HuH-7 (cell line): ENCODE measurements at regions not wholly inside any gene's neighbourhood (a gene's known extent, or its start where the extent isn't known, plus 50 kb on each side); places are given as distances from the start of the nearest gene placed in this dataset.
A peak's percentile ranks its signal among the peaks of the same experiment; 100 is the strongest.
"Not testable (repeated sequence)": the region's sequence is repeated elsewhere in the genome, so short reads cannot be mapped to it uniquely, and the experiment has no call there.

ENCODE experiments used
- DNase-seq: peaks from one replicate; pipeline ENCODE4 v3.0.0; 2011; ENCODE audit warnings: low spot score

- no peak for DNase-seq
Observed at GRCh38 chr14:77985211-77985615, 185.0 kb upstream of the NRXN3 start.

- no peak for DNase-seq
Observed at GRCh38 chr14:77986773-77987172, 183.4 kb upstream of the NRXN3 start.

GRCh38 chr14:77988096-77988870, 181.9 kb upstream of the NRXN3 start:
- no peak for DNase-seq

DNA sequence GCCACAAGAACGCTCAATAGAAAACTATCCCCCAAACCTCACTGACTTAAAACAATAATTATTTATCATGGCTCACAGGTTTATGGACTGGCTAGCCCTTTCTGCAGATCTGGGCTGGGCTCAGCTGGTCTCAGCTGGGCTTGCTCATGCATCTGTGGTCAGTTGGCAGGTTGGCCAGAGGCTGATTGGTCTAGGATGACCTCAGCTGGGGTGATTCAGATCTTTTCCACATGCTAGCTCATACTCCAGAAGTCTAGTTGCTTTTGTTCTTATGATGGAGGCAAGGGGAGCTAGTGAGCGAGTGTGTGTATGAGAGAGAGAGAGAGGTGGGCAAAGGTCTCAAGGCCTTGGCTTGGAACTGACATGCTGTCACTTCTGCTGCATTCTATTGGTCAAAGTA, 181.2 kb upstream of the NRXN3 start:
- no peak for DNase-seq

DNA sequence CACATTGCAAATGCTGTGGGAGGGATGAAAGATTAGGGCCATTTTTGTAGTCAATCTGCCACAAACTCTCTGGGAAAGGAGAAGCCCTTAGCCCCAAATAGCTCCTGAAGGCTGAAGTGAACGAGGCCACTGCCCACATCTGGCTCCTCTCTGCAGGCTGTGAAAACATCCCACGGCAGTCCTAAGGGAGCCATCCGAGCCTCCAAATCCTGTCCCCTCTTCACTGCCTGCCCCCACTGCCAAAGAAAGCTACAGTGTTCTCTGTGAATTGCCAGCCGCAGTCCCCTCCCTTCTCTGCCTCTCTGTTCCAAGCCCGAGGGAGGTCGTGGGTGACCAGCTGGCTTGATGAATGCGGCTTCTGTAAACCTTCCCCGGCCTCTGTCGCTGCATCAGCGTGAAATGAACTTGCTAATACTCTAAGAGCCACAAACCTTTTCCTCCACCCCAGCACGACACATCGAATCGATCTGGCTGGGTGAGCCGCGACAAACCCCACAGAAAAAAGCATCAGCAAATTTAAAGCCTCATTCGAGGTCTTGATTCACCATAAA, 180.7 kb upstream of the NRXN3 start:
- no peak for DNase-seq

GRCh38 chr14:77990337-77990736, 179.8 kb upstream of the NRXN3 start:
- DNase-seq: no peak

DNA sequence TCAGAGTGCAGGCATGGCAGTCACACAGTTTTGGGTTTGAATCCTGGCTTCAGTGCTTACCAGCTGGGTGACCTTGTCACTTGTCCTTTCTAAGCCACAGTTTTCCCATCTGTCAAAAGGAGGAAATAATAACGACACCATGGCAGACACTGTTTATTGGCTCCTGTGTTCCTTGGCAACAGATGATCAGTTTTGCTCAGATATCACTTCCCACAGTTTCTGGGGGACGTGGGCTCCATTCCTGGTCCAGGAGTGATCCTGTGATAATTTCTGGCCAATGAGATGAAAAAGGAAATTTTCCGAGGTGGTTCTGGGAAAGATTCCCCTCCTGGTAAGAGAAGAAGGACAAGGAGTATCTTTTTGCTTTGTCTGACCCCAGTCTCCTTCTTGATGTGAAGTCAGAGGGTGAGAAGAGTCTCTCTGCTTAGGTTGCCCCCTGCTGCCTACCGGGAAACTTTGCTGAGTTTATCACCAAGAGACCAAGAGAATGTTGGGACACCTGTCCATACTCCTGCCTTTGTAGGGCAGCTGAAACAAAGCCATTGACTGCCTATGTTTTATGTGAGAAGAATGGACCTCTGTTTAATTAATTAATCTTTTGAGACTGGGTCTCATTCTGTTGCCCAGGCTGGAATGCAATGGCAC, 178.9 kb upstream of the NRXN3 start:
- no peak for DNase-seq

GRCh38 chr14:78005325-78005724, 164.8 kb upstream of the NRXN3 start:
- DNase-seq: no peak

DNA sequence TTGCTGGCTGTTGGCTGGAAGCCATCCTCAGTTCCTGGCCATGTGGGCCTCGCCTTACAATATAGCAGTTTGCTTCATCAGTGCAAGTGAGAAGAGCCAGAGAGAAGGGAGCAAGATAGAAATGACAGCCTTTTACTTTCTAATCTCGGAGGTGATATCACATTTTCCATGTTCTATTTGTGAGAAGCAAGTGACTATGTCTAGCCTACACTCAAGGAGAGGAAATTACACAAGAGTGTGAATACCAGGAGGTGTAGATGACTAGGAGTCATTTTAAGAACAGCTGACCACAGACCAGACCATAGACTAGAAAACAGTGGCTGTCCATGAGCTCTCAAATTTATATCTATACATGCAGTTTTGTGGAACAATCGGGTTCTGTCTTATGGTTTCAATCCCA, 163.0 kb upstream of the NRXN3 start:
- DNase-seq: no peak

DNA sequence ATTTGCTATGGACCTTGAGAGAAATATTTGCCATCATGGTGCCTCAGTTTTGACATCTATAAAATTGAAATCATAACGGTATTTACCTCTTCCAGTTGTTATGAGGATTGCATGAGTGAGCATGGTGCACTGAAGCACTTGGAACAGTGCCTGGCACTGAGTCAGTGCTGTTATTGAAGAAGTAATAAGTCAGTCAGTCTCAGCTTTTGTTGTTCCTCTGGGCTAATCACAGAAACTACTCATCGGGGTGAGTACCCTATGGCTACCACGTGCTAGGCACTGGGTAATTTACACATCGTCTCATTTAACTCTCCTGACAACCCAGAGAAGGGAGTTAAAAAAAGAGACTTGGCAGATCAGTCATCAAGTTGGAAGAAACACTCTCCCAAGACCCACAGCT, 159.5 kb upstream of the NRXN3 start:
- DNase-seq: no peak

DNA sequence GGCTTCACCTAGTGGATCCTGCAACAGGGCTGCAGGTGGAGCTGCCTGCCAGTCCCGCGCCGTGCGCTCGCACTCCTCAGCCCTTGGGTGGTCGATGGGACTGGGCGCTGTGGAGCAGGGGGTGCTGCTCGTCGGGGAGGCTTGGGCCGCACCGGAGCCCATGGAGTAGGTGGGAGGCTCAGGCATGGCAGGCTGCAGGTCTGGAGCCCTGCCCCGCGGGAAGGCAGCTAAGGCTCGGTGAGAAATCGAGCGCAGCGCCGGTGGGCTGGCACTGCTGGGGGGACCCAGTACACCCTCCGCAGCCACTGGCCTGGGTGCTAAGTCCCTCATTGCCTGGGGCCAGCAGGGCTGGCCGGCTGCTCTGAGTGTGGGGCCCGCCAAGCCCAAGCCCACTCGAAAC, 156.3 kb upstream of the NRXN3 start:
- DNase-seq: not testable (repeated sequence)

DNA sequence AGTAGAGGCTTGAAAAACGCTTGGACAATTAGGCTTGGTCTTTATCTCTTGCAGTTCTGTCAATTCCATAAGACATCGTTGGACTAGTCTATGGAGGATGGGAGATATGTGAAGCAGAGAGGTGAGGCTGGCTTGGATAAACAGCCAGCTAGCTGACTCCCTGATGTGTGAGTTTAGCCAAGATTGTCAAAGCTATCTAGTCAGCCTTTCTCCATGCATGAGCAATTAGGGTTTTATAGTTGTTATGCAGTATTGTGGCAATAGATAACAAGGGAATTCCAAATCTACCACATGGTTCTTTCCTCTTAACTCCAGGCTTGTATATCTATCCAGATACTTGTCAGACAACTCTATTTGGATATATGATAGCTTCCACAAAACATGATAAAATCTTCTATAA, 153.6 kb upstream of the NRXN3 start:
- no peak for DNase-seq

DNA sequence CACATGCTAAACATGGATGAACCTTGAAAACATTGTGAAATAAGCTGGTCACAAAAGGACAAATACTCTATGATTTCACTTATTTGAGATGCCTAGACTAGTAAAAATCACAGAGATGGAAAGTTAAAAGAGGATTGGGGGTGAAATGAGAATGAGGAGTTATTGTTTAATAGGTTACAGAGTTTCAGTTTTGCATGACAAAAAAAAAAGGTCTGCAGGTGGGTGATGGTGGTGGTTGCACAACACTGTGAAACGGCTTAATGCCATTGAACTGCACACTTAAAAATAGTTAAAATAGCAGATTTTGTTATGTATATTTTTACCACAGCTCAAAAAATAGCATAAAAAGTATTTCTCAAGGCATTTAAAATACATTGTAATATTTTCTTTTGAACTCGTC, 151.9 kb upstream of the NRXN3 start:
- DNase-seq: no peak

- DNase-seq: peak; percentile 62
Observed at GRCh38 chr14:78022059-78022458, 148.1 kb upstream of the NRXN3 start.

DNA sequence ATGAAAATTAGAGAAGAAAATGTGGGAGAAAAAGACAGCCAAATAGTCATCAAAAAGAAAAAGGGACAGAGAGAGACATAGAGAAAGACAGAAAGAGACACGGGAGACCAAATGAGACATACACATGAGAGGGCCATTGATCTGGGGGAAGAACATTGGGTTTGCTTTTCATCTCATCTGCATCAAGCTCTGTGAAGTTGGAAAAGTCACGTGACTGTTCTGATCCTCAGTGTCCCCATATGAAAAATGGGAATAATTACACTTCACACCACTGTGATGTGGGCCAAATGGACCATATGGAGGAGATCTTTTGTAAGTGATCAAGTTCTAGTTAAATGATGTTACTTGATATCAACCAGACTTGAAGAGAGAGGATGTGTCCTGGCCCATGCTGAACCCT, 147.1 kb upstream of the NRXN3 start:
- no peak for DNase-seq

- no peak for DNase-seq
Observed at GRCh38 chr14:78028471-78028870, 141.7 kb upstream of the NRXN3 start.

GRCh38 chr14:78029601-78030372, 140.4 kb upstream of the NRXN3 start:
- DNase-seq: no peak

- no peak for DNase-seq
Observed at GRCh38 chr14:78043349-78043748, 126.8 kb upstream of the NRXN3 start.

GRCh38 chr14:78048120-78048519, 122.1 kb upstream of the NRXN3 start:
- DNase-seq: no peak

DNA sequence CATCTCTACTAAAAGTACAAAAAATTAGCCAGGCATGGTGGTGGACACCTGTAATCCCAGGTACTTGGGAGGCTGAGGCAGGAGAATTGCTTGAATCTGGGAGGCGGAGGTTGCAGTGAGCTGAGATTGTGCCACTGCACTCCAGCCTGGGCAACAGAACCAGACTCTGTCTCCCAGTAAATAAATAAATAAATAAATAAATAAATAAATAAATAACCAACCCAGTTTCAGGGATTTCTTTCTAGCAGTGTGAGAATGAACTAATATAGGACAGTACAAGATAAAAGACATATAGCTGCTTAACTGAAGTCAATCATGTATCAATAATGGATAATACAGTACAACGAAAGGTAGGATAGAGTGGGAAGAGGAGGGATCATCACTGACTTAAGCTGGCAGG, 113.3 kb upstream of the NRXN3 start:
- not testable (repeated sequence) for DNase-seq

DNA sequence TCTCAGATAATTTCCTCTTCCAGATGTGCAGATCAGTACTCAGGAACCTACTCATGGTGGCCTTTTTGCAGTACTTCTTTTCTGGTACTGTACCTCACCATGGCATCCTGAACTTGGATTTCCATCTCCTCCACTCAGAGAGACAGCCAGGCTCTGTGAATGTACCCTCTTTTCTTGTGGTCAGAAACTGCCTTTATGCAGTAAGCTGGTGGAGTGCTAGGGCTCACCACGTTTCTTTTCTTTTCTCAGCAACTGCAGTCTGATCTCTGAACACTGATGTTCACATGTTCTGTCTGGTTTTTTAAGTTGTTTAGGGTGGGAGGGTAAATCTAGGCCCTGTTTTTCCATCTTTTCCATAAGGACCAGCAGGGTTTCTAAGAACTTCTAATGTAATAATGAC, 99.8 kb upstream of the NRXN3 start:
- no peak for DNase-seq

DNA sequence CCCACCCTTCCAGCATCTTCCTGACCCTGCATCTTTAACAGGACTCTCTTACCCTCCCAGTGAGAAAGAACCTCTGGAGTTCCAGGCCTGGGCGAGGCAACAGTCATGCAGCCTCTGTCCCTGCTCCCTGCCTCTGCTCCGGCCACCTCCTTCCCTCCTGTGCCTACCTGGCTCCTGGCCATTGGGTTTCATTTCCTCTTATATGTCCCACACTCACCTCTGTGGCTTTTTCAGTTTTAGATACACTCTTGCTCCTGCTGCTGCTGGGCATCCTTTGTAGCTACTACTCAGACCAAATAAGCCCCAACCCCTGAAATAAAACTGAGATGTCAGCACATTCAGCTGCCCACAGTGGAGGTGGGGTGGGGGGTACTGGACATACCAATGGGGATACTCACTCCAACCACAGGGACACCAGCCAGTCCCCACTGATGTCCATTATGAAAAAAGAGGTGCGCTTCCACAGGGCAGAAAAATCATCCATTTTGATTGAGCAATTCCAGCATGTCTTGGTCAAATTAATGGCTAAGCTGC, 99.1 kb upstream of the NRXN3 start:
- no peak for DNase-seq

- DNase-seq: no peak
Observed at GRCh38 chr14:78073028-78073427, 97.1 kb upstream of the NRXN3 start.
